Tongue (tissue), 1 donor: ENCODE measurements at regions not wholly inside any gene's neighbourhood (a gene's known extent, or its start where the extent isn't known, plus 50 kb on each side); places are given as distances from the start of the nearest gene placed in this dataset.

Source experiments
- DNase-seq: peaks from one replicate; pipeline ENCODE4 v3.0.0-alpha.2; 2015

- no peak for DNase-seq
These were observed 509.6 kb downstream of the CMPK2 start for GRCh38 chr2:6355886-6356761.

DNA sequence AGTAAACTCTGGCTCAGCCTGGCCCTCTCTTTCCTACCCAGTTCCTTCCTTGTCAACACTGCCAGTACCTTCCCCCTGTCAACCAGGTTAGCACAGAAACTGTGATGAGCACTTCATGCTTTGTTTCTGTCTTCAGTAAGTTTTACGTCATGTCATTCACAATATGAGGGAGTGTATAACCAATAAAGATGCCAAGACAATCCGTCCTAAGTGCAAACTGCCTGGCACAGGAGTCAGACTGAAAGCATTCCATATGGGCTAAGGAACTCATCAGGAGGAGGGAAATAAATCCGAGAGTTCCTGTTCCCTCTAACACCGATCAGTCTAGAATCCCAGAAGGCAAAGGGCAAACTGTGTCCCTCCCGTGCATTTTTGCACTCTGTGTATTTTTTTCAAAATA lies 507.2 kb downstream of the CMPK2 start:
- no peak for DNase-seq

DNA sequence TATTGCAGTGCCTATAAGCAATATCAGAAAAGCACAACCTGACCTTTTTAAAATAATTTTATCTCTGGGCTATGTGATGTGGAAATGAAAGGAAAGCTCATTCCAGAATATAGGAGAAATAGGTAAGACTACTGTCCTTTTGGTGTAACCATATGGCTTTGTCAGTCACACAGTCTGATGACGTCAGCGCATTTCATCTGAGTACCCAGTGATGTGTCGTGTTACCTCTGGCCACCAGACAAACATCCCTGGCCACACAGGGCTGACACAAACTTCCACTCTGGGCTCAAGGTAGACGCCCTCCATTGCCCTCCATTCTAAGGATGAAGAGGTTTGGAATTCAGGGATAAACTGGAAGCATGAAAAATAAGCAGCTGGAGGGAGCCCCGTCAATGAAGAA lies 506.7 kb downstream of the CMPK2 start:
- DNase-seq, result peak; percentile 43

- peak; percentile 17 for DNase-seq
These were observed 505.7 kb downstream of the CMPK2 start for GRCh38 chr2:6359964-6360363.

DNA sequence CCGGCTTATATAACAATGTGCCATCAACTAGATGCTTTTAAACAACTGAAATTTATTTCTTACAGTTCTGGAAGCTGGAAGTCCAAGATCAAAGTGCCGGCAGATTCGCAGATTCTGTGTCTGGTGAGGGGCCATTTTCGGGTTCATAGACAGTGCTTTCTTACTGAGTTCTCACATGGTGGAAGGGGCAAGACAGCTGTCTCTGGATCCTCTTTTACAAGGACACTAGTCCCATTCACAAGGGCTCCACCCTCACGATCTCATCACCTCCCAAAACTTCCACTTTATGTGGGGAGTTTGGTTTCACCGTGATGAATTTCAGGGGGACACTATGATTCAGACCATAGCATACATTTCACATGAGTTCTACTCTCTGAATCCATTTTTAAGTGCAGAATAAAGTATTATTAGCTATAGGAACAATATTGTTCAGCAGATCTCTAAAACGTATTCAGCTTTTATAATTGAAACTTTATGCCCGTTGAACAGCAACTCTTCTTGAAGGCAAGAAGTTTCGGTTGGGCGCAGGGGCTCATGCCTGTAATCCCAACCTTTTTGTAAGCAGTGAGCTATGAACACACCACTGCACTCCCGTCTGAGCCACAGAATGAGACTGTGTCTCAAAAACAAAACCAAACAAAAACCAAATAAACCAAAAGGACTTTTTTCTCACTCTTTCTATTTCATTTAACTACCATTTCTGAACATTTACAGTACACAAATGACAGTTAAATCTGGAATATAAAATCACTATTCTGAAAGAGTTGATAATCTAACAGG lies 502.8 kb downstream of the CMPK2 start:
- peak; percentile 40 for DNase-seq

DNA sequence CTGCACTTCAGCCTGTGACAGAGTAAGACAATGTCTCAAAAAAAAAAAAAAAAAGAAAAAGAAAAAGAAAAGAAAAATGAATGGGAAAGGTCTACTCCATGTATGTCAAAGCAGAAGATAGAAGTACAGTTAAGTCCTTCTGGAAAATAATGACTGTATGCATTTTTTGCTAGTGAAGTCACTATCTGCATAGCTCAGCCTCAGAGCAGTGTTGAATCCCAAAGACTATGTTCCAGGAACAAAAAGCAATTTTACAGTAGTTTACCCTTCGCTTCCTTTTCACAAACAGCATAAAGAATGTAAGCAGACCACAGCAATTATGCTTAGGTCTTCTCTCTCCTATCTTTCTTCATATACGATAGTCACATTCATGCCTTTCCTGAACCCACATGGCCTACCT lies 497.4 kb downstream of the CMPK2 start:
- peak; percentile 15 for DNase-seq

DNA sequence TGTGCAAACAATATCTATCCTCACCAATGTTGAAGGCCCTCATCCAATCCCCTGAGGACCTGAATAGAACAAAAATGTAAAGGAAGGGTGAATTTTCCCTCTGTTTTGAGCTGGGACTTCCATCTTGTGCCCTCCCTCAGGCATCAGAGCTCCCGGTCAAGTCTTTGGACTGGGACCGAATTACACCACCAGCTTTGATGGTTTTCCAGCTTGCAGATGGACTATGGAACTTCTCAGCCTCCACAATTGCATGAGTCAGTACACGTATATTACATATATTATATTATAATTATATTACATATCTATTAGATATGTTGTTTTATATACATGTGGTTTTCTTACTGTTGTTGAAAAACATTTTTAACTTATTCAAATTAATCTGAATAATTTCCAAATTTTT lies 496.4 kb downstream of the CMPK2 start:
- no peak for DNase-seq

GRCh38 chr2:6370753-6371551 lies 494.8 kb downstream of the CMPK2 start:
- DNase-seq, result no peak

GRCh38 chr2:6372317-6372901 lies 493.3 kb downstream of the CMPK2 start:
- no peak for DNase-seq

DNA sequence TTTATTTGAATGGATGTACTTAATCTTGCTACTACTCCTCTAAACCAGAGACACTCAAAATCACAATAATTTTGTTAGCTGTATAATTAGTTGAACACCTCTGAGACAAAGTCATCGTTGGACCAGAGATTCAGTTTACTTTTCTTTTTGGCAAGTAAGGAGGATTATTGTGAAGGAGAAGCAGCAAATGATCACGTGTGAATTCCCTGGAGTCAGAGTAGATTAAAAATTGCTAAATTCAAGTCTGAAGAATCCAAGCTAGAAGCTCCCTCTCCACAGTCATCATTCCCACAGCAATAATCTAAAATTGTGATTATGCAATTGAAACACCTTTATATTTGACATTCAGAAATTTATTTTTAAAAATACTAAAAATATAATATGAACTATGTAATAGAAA lies 484.4 kb downstream of the CMPK2 start:
- DNase-seq, result no peak

- DNase-seq, result no peak
These were observed 481.4 kb downstream of the CMPK2 start for GRCh38 chr2:6384341-6384740.

- DNase-seq, result no peak
These were observed 473.4 kb downstream of the CMPK2 start for GRCh38 chr2:6392354-6392753.

DNA sequence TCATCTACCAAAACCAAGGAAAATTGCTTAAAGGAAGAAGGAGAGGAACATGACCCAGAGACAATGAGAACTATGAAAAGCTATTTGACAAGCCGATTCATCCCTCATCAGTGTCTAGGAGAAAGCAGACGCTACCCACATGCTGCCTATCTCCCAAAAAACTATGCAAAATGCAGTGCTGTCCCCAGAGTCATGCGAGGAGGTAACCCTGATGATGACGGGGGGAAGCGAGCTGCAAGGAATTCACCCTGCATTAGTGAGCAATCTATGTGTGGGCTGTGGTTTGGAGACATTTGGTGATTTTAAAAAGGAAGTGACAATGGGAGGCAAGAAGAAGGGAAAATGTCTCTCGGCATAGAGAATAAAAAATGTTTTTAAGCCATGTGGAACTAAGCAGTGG lies 472.7 kb downstream of the CMPK2 start:
- no peak for DNase-seq

- DNase-seq, result no peak
These were observed 471.9 kb downstream of the CMPK2 start for GRCh38 chr2:6393819-6394218.

DNA sequence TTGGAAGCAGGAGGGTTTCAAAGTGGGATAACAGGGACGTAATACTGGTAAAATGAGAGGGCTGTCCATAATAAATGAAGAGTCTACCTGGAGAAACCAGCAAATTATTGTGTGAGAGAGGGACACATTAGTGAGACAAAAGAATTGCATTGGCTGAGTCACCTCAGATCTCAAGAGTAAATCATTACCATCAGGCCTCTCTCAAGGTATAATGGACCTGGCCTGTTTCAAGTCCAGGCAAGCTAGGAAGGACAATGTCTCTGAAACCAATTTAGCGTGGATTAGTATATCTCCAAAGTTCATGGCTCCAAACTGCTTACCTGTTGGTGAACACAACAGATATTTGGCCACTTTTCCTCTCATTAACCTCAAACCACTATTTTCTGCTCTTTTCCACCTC lies 471.4 kb downstream of the CMPK2 start:
- no peak for DNase-seq

GRCh38 chr2:6398421-6398820 lies 467.3 kb downstream of the CMPK2 start:
- no peak for DNase-seq

DNA sequence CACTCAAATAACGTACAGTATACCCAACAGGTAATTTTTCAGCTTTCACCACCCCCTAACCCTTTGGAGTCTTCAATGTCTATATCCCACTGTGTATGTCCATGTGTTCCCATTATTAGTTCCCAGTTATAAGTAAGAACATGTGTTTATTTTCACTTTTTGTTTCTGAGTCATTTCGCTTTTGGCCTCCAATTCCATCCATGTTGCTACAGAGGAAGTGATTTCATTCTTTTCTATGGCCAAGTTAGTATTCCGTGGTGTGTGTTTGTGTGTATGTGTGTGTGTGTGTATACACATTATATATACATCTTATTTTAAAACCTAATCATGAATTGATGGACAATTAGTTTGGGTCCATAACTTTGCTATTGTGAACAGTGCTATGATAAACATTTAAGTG lies 464.4 kb downstream of the CMPK2 start:
- DNase-seq, result no peak

- DNase-seq, result no peak
These were observed 457.6 kb downstream of the CMPK2 start for GRCh38 chr2:6408057-6408456.

GRCh38 chr2:6410313-6410712 lies 455.4 kb downstream of the CMPK2 start:
- DNase-seq, result no peak

- DNase-seq, result no peak
These were observed 453.1 kb downstream of the CMPK2 start for GRCh38 chr2:6412533-6413091.

DNA sequence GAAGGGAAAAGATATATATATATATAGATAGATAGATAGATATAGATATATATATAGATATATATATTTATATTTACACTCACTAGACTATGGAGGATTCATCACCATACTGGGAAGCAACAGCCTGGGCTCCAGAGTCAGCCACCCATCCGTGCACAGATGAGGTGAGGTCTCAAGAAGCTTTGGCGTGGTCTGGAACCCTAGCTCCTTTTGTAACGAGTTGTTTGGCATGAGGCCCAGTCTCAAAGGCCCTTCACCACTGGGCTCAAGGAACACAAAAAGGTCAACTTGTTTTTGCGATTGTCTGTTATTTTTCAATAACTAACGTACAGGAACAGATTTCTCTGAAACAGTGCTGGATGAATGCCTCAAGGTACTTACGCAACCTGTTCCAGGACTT lies 448.7 kb downstream of the CMPK2 start:
- no peak for DNase-seq

DNA sequence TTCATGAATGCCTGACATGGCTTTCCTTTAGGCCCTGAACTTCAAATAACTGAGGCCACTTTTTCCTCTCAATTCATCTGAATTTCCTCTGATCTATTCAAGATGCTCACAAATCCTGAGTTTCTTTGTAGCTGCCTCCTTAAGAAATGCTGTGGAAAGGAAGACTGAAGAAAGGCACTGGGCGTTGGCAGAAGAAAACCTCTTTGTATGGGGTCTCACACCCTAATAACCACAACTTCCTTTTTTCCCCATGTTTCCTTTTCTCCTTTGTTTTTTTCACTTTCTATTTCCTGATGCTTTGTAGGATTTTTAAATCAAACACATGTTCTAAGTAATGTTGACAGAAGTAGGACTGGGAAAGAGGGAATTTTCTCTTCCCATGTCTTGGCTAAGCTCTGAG lies 447.4 kb downstream of the CMPK2 start:
- no peak for DNase-seq
